Liver (tissue), 3 donors: ENCODE measurements at regions not wholly inside any gene's neighbourhood (a gene's known extent, or its start where the extent isn't known, plus 50 kb on each side); places are given as distances from the start of the nearest gene placed in this dataset.

ENCODE experiments used
- ATF3 ChIP-seq: IDR thresholded peaks from 2 replicates; pipeline ENCODE4 v1.6.1; 2016; ENCODE audit warnings: antibody characterized with exemption
- CTCF ChIP-seq: fragments of 150-350 bp; IDR thresholded peaks from 2 replicates; pipeline ENCODE4 v1.5.1; 2017; ENCODE audit warnings: improper control_type of control experiment, low read depth, low read length; ENCODE audit not compliant: missing input control
- EGR1 ChIP-seq, 2 donors: IDR thresholded peaks; 2 replicates each; pipeline ENCODE4 v1.6.1; 2016 to 2018; ENCODE audit warnings: antibody characterized with exemption in 2 of 2, low read depth in 2 of 2
- FOXA1 ChIP-seq: IDR thresholded peaks from 2 replicates; pipeline ENCODE4 v1.6.1; 2016; ENCODE audit warnings: antibody characterized with exemption
- GABPA ChIP-seq, 2 donors: IDR thresholded peaks in 1 of 2; conservative IDR thresholded peaks in 1 of 2; 2 replicates each; pipeline ENCODE4 v1.6.1; 2016; ENCODE audit warnings: antibody characterized with exemption in 2 of 2, mild to moderate bottlenecking in 1 of 2, moderate library complexity in 1 of 2
- JUND ChIP-seq, 2 donors: IDR thresholded peaks; 2 replicates each; pipeline ENCODE4 v1.6.1; 2016; ENCODE audit warnings: antibody characterized with exemption in 2 of 2
- MAX ChIP-seq: IDR thresholded peaks from 2 replicates; pipeline ENCODE4 v1.6.1; 2016; ENCODE audit warnings: antibody characterized with exemption
- NR2F2 ChIP-seq: IDR thresholded peaks from 2 replicates; pipeline ENCODE4 v1.6.1; 2016; ENCODE audit warnings: antibody characterized with exemption
- RAD21 ChIP-seq, 2 donors: IDR thresholded peaks; 2 replicates each; pipeline ENCODE4 v1.6.1; 2016; ENCODE audit warnings: antibody characterized with exemption in 2 of 2, mild to moderate bottlenecking in 2 of 2
- REST ChIP-seq: IDR thresholded peaks from 2 replicates; pipeline ENCODE4 v1.6.1; 2016; ENCODE audit warnings: antibody characterized with exemption, mild to moderate bottlenecking
- RXRA ChIP-seq, 2 donors: IDR thresholded peaks; 2 replicates each; pipeline ENCODE4 v1.6.1; 2017 to 2018; ENCODE audit warnings: antibody characterized with exemption in 2 of 2, mild to moderate bottlenecking in 1 of 2
- SP1 ChIP-seq: IDR thresholded peaks from 2 replicates; pipeline ENCODE4 v1.6.1; 2018; ENCODE audit warnings: antibody characterized with exemption, mild to moderate bottlenecking
- TAF1 ChIP-seq: conservative IDR thresholded peaks from 2 replicates; pipeline ENCODE4 v1.6.1; 2016; ENCODE audit warnings: antibody characterized with exemption, mild to moderate bottlenecking
- YY1 ChIP-seq: IDR thresholded peaks from 2 replicates; pipeline ENCODE4 v1.6.1; 2016; ENCODE audit warnings: antibody characterized with exemption, mild to moderate bottlenecking
- donor health status: healthy.
- donor health status: healthy.

- TF ChIP-seq CTCF: no peak
- TF ChIP-seq EGR1 (IDR thresholded peaks at IDR 0.05; ENCODE audit: low read depth in 2 of 2): no peak
- TF ChIP-seq FOXA1: no peak
- no peak for TF ChIP-seq REST
- no peak for TF ChIP-seq RXRA (IDR thresholded peaks at IDR 0.05)
- TF ChIP-seq MAX: no peak
- no peak for TF ChIP-seq NR2F2
- no peak for TF ChIP-seq TAF1
- no peak for TF ChIP-seq GABPA (IDR thresholded peaks at IDR 0.05 in 1 of 2, conservative IDR thresholded peaks at IDR 0.05 in 1 of 2)
- no peak for TF ChIP-seq SP1
- no peak for TF ChIP-seq YY1
- no peak for TF ChIP-seq ATF3
- TF ChIP-seq JUND (IDR thresholded peaks at IDR 0.05): no peak
- TF ChIP-seq RAD21 (IDR thresholded peaks at IDR 0.05): no peak
These were observed 522.5 kb downstream of the GALR1 start for GRCh38 chr18:77772177-77772576.
